ENCODE measurements at regions not wholly inside any gene's neighbourhood (a gene's known extent, or its start where the extent isn't known, plus 50 kb on each side); places are given as distances from the start of the nearest gene placed in this dataset.

DNA sequence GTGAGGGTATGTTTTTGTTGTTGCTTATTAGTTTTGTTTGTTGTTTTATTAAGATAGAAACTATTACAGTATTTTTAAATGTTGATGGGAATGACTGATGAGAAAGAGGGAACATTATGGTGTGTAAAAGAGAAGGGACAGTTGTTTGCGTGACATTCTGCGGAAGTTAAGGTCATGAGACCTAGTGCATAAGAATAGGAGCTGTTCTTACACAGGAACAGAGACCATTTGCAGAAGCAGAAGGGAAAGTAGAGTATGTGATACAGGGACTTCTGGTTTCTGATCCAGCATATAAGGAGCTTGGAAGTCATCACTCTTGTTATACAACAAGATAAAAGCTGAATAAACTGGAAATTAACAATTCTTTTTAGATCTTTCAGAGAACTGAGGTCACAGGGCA, 299.2 kb upstream of the API5 start:
- no peaks in the 10 kb centered on the region for H3K27me3 ChIP-seq
- no peak for DNase-seq (ENCODE audit: low spot score in 2 of 2)
- H3K4me3 ChIP-seq, result no peak overlapping the region
- no peaks in the 10 kb centered on the region for H3K9me3 ChIP-seq
- intact Hi-C loops (cut with DNase I; ENCODE audit: low total_unique reads), result no loop called here
- H3K27ac ChIP-seq, result no peak overlapping the region
- no peaks in the 10 kb centered on the region for H3K4me1 ChIP-seq
- TF ChIP-seq POLR2A (IDR thresholded peaks at IDR 0.05), result no peak
- TF ChIP-seq POLR2AphosphoS5 (IDR thresholded peaks at IDR 0.05), result no peak
- TF ChIP-seq, protein P1, sequence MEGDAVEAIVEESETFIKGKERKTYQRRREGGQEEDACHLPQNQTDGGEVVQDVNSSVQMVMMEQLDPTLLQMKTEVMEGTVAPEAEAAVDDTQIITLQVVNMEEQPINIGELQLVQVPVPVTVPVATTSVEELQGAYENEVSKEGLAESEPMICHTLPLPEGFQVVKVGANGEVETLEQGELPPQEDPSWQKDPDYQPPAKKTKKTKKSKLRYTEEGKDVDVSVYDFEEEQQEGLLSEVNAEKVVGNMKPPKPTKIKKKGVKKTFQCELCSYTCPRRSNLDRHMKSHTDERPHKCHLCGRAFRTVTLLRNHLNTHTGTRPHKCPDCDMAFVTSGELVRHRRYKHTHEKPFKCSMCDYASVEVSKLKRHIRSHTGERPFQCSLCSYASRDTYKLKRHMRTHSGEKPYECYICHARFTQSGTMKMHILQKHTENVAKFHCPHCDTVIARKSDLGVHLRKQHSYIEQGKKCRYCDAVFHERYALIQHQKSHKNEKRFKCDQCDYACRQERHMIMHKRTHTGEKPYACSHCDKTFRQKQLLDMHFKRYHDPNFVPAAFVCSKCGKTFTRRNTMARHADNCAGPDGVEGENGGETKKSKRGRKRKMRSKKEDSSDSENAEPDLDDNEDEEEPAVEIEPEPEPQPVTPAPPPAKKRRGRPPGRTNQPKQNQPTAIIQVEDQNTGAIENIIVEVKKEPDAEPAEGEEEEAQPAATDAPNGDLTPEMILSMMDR (IDR thresholded peaks at IDR 0.05), result no peak
- no peaks in the 10 kb centered on the region for H3K36me3 ChIP-seq

DNA sequence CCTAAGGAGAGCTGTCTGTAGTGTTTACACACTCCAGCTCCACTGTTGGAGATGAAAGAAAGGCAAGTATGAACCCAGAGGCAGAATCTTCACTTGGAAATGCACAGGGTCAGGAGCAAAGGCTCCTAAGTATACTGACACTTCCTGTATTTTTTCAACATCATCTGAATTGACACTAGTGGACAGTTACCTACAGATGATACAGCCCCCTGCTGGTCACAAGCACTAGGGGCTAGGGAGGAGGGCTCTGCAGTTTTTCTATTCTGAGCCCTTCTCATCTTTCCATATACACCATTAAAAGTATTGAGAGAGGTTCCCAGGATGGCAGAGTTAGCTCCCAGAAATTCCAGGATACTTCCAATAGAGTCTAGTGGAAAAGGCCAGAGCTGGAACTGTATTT, 290.3 kb upstream of the API5 start:
- no peak for DNase-seq (ENCODE audit: low spot score in 2 of 2)
- Histone ChIP-seq H3K9me3 (no peaks in the 10 kb centered on the region), H3K27ac (no peak overlapping the region), H3K4me1 (no peaks in the 10 kb centered on the region), H3K27me3 (no peaks in the 10 kb centered on the region), H3K4me3 (no peak overlapping the region), H3K36me3 (no peaks in the 10 kb centered on the region)
- intact Hi-C loops (cut with DNase I; ENCODE audit: low total_unique reads), result no loop called here
- TF ChIP-seq POLR2A (IDR thresholded peaks at IDR 0.05) (no peak), POLR2AphosphoS5 (IDR thresholded peaks at IDR 0.05) (no peak)
- TF ChIP-seq, protein P1 (IDR thresholded peaks at IDR 0.05), result no peak

- H3K4me1 ChIP-seq, result no peaks in the 10 kb centered on the region
- peak overlapping the region in 1 of 2 donors; percentile 3 for H3K27ac ChIP-seq
- DNase-seq (ENCODE audit: low spot score in 2 of 2), result no peak
- intact Hi-C loops (cut with DNase I; ENCODE audit: low total_unique reads), result no loop called here
- no peak overlapping the region for H3K4me3 ChIP-seq
- H3K27me3 ChIP-seq, result no peaks in the 10 kb centered on the region
- no peaks in the 10 kb centered on the region for H3K9me3 ChIP-seq
- no peak for TF ChIP-seq POLR2AphosphoS5 (IDR thresholded peaks at IDR 0.05)
- TF ChIP-seq, protein P1 (IDR thresholded peaks at IDR 0.05), result no peak
- no peak for TF ChIP-seq POLR2A (IDR thresholded peaks at IDR 0.05)
- no peaks in the 10 kb centered on the region for H3K36me3 ChIP-seq
Observed at GRCh38 chr11:43034341-43034740, 277.5 kb upstream of the API5 start.

DNA sequence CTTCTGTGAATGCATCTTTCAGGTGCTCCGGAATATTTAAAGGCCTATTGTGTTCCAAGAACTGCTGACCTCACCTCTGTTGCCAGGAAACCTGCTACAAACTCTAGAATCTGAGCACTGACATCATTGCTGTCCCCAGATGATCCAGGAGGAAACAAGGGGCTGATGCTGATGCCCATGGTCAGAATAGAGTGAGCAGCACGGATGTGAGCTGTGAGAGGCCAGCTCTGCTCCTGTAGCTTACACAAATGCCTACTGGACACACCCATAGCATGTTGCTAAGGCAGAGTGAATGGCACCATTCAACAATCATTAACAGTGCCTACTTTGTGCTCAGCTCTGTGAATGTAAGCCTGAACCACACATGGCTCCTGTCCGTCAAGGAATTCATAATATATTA, 276.7 kb upstream of the API5 start:
- H3K4me3 ChIP-seq, result no peak overlapping the region
- TF ChIP-seq POLR2A (IDR thresholded peaks at IDR 0.05) (no peak), POLR2AphosphoS5 (IDR thresholded peaks at IDR 0.05) (no peak)
- TF ChIP-seq, protein P1 (IDR thresholded peaks at IDR 0.05), result no peak
- no peak for DNase-seq (ENCODE audit: low spot score in 2 of 2)
- no peak overlapping the region for H3K27ac ChIP-seq
- no peaks in the 10 kb centered on the region for H3K4me1 ChIP-seq
- no peaks in the 10 kb centered on the region for H3K27me3 ChIP-seq
- intact Hi-C loops (cut with DNase I; ENCODE audit: low total_unique reads), result no loop called here
- H3K36me3 ChIP-seq, result no peaks in the 10 kb centered on the region
- H3K9me3 ChIP-seq, result no peaks in the 10 kb centered on the region

DNA sequence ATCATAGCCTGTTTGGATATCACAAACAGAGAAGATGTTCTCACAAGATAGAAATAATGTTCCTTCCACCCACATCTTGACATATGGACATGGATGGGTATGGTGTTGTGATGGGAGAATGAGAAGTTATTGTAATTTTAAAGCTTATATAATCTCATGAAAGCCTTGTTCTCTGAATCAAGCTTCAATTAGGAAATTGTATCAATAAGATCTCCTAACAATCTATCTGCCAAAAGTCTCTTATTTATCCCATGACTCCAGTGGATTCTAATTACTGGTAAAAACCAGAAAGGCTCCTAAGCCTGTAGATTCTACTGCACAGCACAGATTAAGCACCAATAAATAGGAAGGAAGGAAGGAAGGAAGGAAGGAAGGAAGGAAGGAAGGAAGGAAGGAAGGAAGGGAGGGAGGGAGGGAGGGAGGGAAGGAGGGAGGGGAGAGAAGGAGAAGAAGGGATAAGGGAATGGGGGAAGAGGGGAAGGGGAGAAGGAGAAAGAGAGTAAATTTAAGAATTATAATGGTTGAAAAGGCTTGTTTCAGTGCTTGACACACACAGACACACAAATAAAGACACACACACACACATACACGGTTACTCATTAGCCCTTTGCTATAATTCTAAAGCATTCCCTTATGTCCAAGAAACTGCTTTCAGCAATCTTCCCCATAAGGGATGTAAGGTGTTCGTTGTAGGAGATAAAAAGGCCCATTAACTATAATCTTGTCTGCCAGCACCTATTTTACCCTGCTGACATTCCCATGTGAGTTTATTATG, 258.0 kb upstream of the API5 start:
- Histone ChIP-seq H3K27me3 (no peaks in the 10 kb centered on the region), H3K36me3 (no peaks in the 10 kb centered on the region), H3K27ac (no peak overlapping the region), H3K9me3 (no peaks in the 10 kb centered on the region), H3K4me1 (no peaks in the 10 kb centered on the region), H3K4me3 (no peak overlapping the region)
- TF ChIP-seq, protein P1 (IDR thresholded peaks at IDR 0.05), result no peak
- TF ChIP-seq POLR2AphosphoS5 (IDR thresholded peaks at IDR 0.05) (no peak), POLR2A (IDR thresholded peaks at IDR 0.05) (no peak)
- intact Hi-C loops (cut with DNase I; ENCODE audit: low total_unique reads), result no loop called here
- DNase-seq (ENCODE audit: low spot score in 2 of 2), result no peak
